ENCODE measurements at regions not wholly inside any gene's neighbourhood (a gene's known extent, or its start where the extent isn't known, plus 50 kb on each side); places are given as distances from the start of the nearest gene placed in this dataset.
"Not testable (repeated sequence)": the region's sequence is repeated elsewhere in the genome, so short reads cannot be mapped to it uniquely, and the experiment has no call there.

DNA sequence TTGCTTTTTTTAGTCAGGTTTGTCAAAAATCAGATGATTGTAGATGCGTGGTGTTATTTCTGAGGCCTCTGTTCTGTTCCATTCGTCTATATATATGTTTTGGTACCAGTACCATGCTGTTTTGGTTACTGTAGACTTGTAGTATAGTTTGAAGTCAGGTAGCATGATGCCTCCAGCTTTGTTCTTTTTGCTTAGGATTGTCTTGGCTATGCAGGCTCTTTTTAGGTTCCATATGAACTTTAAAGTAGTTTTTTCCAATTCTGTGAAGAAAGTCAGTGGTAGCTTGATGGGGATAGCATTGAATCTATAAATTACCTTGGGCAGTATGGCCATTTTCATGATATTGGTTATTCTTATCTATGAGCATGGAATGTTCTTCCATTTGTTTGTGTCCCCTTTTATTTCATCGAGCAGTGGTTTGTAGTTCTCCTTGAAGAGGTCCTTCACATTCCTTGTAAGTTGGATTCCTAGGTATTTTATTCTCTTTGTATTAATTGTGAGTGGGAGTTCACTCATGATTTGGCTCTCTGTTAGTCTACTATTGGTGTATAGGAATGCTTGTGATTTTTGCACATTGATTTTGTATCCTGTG is 70.1 kb upstream of the TOP3B start:
- not testable (repeated sequence) for DNase-seq

DNA sequence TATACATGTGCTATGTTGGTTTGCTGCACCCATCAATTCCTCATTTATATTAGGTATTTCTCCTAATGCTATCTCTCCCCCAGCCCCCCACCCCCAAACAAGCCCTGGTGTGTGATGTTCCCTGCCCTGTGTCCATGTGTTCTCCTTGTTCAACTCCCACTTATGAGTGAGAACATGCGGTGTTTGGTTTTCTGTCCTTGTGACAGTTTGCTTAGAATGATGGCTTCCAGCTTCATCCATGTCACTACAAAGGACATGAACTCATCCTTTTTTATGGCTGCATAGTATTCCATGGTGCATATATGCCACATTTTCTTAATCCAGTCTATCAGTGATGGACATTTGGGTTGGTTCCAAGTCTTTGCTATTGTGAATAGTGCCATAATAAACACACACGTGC is 68.4 kb upstream of the TOP3B start:
- not testable (repeated sequence) for DNase-seq

DNA sequence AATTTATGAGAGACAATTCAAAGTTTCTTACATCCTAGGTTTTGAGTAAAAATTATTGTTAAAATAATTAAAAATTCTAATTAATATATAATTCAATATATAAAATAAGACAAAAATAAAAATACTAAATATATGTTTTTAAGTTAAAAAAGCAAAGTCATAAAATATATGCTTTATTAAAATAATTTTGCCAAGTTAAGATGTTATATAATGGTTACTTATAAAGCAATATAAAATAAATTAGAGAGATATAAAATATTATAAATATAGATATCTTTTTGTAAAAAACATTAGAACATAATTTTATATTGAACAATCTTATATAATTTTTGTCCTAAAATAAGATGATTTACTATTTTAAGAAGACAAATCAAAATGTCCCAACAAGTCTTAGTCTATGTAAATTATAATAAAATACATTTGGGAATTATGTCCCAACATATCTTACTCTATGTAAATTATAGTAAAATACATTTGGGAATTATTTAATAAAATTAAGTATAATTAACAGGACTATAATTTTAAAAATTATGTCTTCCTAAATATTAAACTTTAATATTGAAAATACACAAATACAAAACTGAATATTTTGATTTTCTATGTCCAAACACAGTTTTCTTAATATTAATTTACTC is 67.7 kb upstream of the TOP3B start:
- DNase-seq = no peak

DNA sequence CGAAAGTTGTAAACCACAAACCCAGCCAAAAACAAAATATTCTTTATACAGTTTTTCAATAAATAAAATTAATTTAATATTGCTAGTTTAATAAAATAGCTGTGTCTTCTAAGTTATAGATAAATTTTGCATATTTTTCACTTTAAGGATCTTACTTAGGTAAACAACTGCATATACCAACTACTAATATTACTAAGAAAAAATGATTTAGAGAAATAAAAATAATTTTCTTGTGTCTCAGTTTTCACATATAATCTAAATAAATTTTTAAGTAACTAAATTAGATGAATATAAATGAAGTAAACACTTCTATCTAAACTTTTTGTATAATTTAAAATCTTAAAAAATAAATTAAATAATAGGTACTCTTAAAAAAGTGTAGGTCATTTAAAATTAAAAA is 67.1 kb upstream of the TOP3B start:
- DNase-seq = no peak

DNA sequence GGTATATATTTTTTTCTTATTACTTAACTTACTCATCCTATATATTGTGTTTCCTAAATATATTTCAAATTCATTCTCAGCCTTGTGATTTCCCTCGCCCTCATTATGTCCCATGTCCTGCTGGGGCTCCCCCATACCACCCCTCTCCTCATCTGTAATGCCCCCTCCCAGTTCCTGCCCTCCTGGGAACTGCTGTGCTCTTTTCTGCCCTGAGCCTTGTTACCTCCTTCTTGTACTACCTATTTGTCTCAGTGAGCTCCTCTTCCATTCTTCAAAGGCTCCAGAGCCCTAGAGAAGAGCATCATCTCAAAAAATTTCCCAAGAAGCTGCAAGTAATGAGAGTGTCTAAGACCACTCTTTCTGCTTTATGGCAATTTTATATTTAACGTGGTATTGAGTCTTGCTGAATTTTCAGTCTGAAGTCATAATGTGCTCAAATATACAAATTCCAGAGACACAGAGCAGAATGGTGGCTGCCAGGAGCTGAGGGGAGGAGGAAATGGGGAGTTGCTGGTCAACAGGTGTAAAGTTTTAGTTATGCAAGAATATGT is 66.5 kb upstream of the TOP3B start:
- DNase-seq = no peak

DNA sequence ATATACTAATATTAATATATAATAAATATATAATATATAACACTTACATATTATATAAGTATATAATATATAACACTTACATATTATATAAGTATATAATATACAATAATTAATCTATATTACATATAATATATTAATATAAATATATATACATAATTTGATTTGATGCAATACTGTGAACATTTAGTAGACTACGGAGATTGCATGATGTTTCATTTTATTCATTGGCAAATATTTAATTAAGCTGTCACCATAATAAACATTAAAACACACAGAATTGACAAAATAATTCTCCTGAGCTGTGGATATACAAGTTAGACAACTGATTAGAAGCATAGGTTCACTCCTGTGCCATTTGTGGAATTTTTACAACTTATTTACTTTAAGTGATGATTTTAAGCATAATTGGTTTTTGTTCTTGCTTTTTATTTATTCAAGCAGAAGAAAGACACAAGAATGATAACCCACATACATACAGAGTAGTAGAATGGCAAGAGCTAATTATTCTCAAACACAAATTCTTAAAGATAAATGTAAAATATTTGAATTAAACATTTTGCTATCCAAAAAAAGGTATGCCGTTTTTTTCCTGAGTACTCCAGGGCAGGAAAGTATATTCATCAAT is 65.8 kb upstream of the TOP3B start:
- DNase-seq = no peak

DNA sequence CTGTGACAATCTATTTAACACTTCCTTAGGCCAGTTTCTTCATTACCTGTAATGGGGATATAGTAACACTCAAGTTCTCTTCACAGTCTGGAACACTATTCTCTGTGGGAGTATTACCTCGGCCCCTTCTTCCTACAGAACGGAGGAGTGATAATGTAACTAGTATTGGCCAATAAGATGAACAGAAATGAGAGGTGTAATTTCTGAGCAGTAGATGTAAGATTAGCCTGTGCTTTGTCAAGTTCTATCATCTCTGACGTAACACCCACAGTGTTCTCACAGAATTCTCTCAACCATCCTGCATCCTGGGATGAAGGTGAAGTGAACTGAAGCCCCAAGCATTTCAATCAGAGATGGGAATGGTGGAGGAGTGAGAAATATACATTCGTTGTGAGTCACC is 65.2 kb upstream of the TOP3B start:
- no peak for DNase-seq

DNA sequence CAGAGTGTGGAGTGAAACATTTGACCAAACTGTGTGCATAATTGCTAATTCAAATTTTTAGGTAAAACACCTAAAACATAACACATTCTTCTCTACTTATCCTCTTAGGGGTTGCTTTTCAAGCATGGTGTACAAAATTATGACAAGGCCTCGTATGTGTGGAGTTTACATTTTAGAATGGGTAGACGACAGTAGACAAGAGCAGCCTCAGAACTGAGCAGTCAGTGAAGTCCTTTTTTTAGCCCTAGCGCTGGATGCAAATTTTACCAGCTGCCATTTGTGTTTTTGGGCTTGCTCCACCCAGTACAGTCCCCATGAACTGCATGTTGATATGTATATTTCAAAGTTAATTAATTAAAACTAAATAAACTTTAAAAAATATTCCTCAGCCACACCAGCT is 64.7 kb upstream of the TOP3B start:
- no peak for DNase-seq

DNA sequence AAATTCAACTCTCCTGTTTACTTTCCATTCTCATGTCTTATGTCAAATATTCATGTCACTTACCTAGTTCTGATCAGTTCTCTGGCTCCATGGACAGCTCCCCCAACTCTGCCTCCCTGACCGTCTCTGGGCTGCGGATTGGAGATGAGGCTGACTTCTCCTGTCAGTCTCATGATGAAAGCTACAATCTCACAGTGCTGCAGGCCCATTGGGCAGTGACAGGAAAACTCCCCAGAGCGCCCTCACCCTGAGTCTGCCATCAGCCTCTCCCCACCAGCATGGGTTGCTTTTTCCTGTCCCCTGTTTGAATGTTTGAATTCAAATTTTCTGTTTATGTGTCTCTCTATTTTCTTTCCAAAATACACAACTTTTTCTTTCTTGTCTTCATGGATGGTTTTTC is 63.8 kb upstream of the TOP3B start:
- no peak for DNase-seq

DNA sequence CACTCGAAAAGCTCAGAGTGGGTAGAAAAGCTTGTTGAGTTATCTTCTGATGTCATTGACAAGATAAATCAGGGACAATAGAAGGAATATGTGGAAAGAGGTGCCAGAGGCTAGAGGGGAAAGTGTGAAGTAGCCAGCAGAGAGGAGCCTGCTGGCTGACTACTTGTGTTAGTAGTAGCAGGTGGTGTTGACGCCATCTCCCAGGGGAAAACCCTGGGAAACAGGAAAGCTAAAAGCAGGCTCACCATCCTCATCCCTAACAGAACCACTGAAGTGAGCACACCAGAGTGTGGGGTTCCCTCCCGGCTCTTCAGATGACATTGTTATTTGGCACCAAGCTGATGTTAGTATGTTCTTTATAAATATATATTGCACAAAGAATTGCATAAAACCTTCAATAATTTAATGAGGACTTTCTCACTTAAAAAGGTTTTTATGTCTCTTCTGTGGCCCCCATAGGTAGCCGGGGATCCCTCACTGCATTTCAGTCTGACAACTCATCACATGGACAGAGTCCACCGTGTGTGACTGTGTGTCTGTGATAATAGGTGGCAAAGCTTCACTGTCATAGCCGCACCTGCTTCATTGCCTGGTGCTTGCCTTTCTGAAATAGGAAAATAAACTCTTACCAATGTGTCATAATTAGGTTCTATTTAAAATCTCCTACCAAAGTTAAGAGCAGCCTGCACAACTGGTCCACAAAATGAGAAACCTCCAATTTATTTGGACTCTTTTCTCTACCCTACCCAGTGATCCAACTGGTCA is 63.2 kb upstream of the TOP3B start:
- no peak for DNase-seq

DNA sequence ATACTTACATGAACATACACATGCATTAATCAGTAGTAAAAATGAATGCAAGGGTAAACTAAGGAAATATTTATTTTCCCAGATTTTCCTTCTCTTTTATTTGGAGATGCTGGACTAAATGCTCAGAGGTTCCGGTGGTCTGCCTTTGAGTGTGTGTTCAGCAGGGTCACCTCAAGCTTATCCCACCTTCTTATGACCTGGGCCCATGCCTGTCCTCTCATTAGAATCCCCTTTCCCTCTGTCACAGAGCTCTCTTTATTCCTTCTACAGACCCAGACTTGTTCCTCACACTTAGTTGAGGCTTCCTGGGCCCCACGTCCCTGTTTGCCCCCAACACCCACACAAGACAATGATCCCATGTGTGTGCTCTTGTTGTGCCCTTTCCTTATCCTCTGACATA is 61.6 kb upstream of the TOP3B start:
- no peak for DNase-seq

DNA sequence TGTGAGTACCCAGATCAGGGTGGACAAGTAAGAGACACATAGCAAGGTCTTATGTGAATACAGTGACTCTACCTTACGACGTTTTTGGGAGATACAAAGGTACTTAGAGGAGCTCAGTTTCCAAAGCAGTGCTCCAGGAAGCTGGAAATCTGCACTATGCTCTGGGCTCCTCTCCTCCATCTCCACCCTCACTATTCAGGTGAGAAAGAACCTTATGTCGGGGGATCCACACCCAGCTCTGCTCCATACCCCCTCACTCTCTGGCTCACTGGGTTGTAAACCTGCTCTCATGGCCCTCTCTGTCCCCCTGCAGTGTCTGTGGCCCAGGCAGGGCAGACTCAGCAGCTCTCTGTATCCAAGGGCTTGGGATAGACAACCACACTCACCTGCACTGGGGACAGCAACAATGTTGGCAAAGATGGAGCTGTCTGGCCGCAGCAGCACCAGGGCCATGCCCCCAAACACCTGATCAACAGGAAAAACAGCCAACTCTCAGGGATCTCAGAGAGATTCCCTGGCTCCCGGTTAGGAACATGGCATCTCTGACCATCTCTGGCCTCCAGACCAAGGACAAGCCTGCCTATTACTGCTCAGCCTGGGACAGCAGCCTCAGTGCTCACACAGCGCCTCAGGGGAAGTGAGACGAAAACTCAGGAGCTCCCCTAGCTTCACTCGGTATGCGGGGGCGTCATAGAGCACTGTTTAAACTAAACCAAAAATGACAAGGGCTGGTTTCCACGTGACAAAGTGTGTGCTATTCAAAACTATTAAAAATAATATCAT is 60.9 kb upstream of the TOP3B start:
- no peak for DNase-seq

DNA sequence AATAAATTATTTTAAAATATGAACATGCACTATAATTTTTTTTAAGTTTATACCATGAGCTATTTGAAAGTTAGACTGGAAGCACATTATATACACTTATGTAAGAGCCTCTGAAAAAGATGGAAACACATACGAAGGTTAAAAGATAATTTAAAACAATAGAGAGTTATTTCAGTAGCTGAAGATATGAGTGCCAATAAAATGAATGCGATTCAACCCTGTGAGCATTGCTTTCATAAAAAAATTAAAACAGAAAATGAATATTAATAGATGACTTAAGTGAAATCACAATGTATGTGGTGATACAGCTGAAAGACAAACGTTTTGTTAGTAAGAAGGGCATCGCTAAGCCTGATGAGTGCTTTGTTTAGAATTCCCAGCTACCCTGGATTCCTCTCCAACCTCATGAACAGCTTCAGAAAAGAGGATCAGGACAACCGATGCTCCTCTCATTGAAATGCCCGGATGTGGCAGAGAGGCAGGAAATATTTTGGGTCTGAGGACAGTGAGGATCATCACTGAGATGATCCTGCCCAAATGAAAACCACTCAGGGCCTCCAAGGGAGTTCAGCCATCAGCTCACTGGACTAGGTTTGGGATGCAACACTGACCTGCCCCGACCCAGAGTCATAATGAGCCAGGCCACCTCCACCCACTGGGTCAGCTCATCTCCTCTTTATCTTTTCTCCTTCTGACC is 60.2 kb upstream of the TOP3B start:
- DNase-seq = no peak

DNA sequence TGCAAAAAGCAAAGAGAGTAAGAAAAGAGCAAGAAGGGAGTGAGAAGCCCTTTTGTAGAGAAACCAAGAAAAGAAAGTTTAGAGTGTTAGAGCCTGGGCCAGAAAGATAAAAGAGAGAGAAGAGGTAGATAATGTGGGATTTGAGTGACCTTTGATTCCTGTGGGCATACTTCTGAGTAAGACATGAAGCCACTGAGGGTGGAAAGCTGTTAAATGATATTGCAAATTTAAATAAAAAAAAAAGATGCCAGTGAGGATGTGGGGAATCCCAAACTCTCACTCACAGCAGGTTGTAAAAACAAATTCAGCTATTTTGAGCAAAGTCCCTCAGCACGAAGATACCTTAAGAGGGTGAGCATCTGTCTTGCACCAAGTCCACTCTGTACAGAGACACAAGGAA is 59.4 kb upstream of the TOP3B start:
- DNase-seq = no peak

DNA sequence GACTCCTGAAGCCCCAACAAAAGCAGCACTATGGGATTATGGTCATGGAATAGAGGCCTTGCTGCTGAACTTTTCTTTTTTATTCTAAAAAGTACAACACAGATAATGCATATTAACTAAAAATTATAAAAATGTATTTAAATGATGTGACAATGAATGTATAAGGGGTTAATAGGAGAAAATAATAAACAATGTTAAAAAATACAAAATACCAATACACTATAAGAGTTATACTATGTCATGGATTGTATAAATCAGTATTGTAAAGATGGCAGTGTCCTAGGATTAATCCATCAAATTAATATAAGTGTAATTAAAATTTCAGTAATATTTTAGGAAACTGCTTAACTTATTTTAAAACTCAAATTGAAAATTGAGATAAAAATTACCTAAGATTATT is 58.3 kb upstream of the TOP3B start:
- no peak for DNase-seq

DNA sequence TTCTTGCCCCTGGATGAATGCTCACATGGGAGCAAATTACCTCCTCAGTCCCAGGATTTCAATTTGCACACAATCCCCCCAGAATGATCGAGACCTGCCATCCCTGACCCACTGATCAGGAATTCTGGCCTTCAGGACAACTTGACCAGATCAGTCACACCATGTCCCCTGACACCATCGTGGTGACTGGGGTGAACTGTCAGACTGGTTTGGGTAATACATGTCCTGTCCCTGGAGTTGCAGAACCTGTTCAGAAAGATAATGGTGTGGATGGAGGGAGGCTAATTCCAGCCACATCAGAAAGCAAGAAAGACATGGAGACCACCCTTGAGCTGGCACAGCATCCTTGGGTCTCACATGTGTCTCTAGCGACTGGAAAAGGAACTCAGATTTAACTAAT is 57.9 kb upstream of the TOP3B start:
- DNase-seq = no peak

DNA sequence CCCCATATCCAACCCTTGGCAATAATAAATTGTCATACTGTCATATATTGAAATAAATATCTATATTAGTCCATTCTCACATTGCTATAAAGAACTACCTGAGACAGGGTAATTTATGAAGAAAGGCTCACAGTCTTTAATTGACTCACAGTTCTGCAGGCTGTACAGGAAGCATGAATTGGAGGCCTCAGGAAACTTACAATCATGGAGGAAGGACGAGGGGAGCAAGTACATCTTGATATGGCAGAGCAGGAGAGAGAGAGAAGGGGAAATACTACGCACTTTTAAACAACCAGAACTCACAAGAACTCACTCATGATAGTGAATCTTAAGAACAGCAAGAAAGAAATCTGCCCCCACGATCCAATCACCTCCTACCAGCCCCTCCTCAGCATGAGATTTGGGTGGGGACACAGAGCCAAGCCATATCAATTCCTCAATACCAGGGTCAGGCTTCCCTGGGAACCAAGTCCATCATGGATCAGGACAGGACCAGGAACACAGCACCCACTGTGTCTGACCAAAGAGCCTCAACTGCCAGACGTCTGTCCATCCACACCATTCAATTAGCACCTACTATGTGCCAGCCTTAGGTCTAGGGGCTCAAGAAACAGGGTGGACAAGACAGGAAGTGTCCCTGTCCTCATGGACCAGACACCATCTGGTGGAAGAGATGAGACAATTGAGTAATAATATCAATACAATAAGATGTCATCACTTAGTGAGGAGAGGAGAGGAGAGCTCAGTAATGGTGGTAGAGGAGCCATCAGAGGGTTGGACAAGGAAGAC is 56.9 kb upstream of the TOP3B start:
- DNase-seq = no peak

DNA sequence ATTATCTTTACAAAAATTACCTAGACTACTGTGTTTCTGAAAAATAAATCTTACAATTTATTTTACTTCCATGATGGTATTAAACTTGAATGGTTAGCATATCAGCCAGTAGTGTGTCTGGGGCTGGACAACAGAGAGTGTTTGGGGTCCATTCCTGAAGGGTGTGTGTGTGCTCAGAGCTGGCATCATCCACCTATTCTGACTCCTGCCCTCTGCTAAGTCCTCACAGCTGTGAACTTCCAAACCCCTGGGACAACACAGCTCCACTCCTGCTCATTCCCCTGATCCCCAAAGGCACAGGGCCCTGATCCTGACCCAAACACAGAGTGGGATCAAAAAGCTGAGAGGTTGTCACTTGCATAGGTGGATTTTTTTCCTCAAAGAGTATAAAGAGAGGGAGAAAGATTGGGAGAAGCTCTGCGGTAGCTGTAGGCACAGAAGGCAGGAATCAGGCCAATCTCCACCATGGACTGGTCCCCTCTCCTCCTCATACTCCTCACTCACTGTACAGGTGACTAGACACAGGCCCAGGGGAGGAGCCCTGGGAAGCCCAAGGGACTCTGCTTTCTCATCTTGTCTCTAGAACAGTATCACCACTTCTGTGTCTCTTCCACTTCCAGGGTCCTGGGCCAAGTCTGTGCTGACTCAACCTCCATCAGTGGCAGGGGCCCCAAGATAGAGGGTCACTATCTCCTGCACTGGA is 55.7 kb upstream of the TOP3B start:
- no peak for DNase-seq

DNA sequence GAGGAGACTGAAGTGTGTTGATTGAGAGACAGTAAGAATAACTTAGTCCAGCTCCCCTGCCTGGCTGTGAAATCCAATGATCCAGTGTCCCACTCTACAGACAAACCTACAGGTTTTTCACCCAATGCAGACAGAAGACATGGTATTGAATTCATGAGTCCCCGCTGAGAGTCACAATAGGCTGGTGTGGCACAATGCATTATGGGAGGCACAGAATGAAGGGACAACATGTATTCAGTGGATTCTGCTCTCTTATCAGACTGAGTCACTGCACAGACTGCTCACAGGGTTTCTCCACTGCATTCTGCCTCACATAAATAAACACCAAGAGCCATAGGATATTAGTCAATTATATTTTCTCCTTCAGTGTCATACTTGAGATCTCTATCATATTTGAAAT is 55.2 kb upstream of the TOP3B start:
- DNase-seq = no peak

DNA sequence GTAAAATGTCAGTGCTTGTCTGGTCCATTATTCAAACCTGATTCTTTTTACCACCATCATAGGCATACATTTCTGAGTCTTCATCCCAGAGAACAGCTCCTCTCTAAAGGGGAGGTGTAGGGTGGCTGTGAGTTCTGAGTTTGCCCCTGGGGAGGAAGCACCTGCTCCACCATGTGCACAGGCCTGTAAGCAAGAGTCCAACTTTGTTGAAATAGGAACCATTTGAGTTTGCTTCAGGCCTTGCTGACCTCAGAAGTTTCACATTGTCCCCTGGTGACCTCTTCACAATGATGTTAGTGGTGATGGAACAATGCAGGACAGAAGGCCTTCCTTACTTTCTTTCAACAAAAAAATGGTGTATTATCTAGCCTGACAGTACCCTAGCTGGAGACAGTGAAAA is 54.6 kb upstream of the TOP3B start:
- no peak for DNase-seq

DNA sequence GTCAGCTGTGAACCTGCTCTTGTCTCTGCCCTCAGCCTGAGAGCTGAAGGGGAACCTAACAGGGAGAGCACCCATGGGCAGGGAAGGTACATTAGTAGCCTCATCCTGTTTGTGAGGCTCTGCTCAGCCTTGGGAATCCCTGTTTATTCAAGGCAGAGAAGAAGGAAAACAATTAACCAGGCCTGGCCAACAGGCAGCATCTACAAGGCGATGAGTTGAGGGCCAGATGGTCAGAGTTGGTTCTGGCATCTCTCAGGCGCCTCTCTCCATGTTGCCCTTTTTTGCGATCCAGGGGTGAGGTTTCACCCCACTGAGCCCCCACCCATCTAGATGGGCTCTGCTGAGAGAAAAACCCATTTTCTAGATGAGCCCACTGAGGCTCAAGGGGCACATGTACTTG is 54.0 kb upstream of the TOP3B start:
- no peak for DNase-seq
